ENCODE measurements at regions not wholly inside any gene's neighbourhood (a gene's known extent, or its start where the extent isn't known, plus 50 kb on each side); places are given as distances from the start of the nearest gene placed in this dataset.
"Not testable (repeated sequence)": the region's sequence is repeated elsewhere in the genome, so short reads cannot be mapped to it uniquely, and the experiment has no call there.

- TF ChIP-seq, protein P1, sequence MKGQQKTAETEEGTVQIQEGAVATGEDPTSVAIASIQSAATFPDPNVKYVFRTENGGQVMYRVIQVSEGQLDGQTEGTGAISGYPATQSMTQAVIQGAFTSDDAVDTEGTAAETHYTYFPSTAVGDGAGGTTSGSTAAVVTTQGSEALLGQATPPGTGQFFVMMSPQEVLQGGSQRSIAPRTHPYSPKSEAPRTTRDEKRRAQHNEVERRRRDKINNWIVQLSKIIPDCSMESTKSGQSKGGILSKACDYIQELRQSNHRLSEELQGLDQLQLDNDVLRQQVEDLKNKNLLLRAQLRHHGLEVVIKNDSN (CRISPR knock-in tag; IDR thresholded peaks at IDR 0.05) = not testable (repeated sequence)
- not testable (repeated sequence) for TF ChIP-seq NFXL1 (CRISPR knock-in tag; IDR thresholded peaks at IDR 0.05); ZBTB26 (CRISPR knock-in tag; IDR thresholded peaks at IDR 0.05); HNRNPLL (IDR thresholded peaks at IDR 0.05; ENCODE audit: low read depth, low read length, poor library complexity, severe bottlenecking); ZNF830 (CRISPR knock-in tag; IDR thresholded peaks at IDR 0.05); PCBP1 (IDR thresholded peaks at IDR 0.05; ENCODE audit: low read depth, low read length, poor library complexity, severe bottlenecking)
- TF ChIP-seq, protein P2, sequence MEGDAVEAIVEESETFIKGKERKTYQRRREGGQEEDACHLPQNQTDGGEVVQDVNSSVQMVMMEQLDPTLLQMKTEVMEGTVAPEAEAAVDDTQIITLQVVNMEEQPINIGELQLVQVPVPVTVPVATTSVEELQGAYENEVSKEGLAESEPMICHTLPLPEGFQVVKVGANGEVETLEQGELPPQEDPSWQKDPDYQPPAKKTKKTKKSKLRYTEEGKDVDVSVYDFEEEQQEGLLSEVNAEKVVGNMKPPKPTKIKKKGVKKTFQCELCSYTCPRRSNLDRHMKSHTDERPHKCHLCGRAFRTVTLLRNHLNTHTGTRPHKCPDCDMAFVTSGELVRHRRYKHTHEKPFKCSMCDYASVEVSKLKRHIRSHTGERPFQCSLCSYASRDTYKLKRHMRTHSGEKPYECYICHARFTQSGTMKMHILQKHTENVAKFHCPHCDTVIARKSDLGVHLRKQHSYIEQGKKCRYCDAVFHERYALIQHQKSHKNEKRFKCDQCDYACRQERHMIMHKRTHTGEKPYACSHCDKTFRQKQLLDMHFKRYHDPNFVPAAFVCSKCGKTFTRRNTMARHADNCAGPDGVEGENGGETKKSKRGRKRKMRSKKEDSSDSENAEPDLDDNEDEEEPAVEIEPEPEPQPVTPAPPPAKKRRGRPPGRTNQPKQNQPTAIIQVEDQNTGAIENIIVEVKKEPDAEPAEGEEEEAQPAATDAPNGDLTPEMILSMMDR (IDR thresholded peaks at IDR 0.05 in 2 of 3, conservative IDR thresholded peaks at IDR 0.05 in 1 of 3; ENCODE audit: insufficient read depth in 2 of 3, low read depth in 1 of 3, low read length in 3 of 3) = not testable (repeated sequence)
Measured at GRCh38 chr7:65616111-65616510, 242.5 kb downstream of the ZNF92 start.

All from K562 (cell line).